ENCODE measurements at regions not wholly inside any gene's neighbourhood (a gene's known extent, or its start where the extent isn't known, plus 50 kb on each side); places are given as distances from the start of the nearest gene placed in this dataset.

DNA sequence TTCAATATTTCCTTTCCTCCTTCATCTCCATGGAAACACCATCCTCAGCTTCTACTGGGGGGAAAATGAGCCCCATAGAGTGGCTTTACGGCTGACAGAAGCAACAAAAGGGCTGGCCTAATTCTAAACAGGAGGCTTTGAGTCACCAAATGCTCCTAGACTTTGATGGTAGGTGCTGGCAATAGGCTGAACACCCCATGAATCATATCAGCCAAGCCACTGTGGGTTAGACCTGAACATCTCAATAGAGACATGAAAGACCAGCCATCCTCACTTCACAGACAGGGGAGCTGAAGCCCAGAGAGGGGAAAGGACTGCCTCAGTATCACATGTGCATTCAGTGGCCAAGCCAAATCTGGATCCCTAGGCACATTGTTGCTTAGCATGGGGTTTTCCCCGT is 107.6 kb downstream of the AMER1 start:
- WGBS: 38% methylated on average over 2 of the region's 2 CpGs

GRCh38 chrX:64093761-64094160 is 111.7 kb downstream of the AMER1 start:
- H3K9me3 ChIP-seq (ENCODE audit: control insufficient read depth, low read length): no peaks in the 10 kb centered on the region
- H3K9ac ChIP-seq (ENCODE audit: low read length): no peak overlapping the region
- H4K8ac ChIP-seq (ENCODE audit: low read length): no peak overlapping the region
- peak; percentile 0 for DNase-seq
- no peak overlapping the region for H4K91ac ChIP-seq (ENCODE audit: low read length)
- H2BK120ac ChIP-seq (ENCODE audit: low read depth, low read length): no peak overlapping the region
- no peak overlapping the region for H3K23ac ChIP-seq (ENCODE audit: low read length in 2 of 2)
- H2BK12ac ChIP-seq (ENCODE audit: low read length in 2 of 2): no peak overlapping the region
- no peak overlapping the region for H3K27ac ChIP-seq (ENCODE audit: low read length, poor library complexity, severe bottlenecking)
- no peak overlapping the region for H2BK15ac ChIP-seq (ENCODE audit: low read depth, poor library complexity, severe bottlenecking)
- H3K4me1 ChIP-seq (ENCODE audit: control insufficient read depth, insufficient read depth, low read depth, low read length): no peaks in the 10 kb centered on the region
- no peaks in the 10 kb centered on the region for H3K79me1 ChIP-seq (replicated peaks; ENCODE audit: low read length, poor library complexity, severe bottlenecking)
- no peak overlapping the region for H3K14ac ChIP-seq (ENCODE audit: low read length in 2 of 2)
- no peak overlapping the region for H3K18ac ChIP-seq (ENCODE audit: low read depth in 1 of 2, low read length in 2 of 2)
- no peak overlapping the region for H3K4ac ChIP-seq (ENCODE audit: low read depth in 1 of 2, low read length in 2 of 2)
- H3K4me2 ChIP-seq (ENCODE audit: low read length, poor library complexity, severe bottlenecking): no peak overlapping the region
- no peak overlapping the region for H2BK5ac ChIP-seq (ENCODE audit: low read depth, low read length, poor library complexity, severe bottlenecking)
- no CpG with 5 or more reads among the region's 2 CpGs for WGBS
- no peak overlapping the region for H3K4me3 ChIP-seq (ENCODE audit: insufficient read depth in 1 of 2, low read depth in 1 of 2, low read length in 2 of 2)
- H2AK5ac ChIP-seq (ENCODE audit: low read length, severe bottlenecking): no peak overlapping the region
- H2AFZ ChIP-seq (ENCODE audit: low read depth, low read length): no peak overlapping the region
- H3K27me3 ChIP-seq (ENCODE audit: control insufficient read depth in 1 of 2, insufficient read depth in 1 of 2, low read length in 2 of 2): peaks cover 0 to 7% of the 10 kb centered on the region in 2 experiments
- no peaks in the 10 kb centered on the region for H3K36me3 ChIP-seq (ENCODE audit: control insufficient read depth in 1 of 2, insufficient read depth in 2 of 2, low read depth in 1 of 2, low read length in 2 of 2)

More for the DNA sequence above, 107.6 kb downstream of the AMER1 start:
- no peaks in the 10 kb centered on the region for H3K4me1 ChIP-seq (ENCODE audit: control insufficient read depth, insufficient read depth, low read depth, low read length)
- H3K79me1 ChIP-seq (replicated peaks; ENCODE audit: low read length, poor library complexity, severe bottlenecking): no peaks in the 10 kb centered on the region
- H2BK5ac ChIP-seq (ENCODE audit: low read depth, low read length, poor library complexity, severe bottlenecking): no peak overlapping the region
- no peak overlapping the region for H3K9ac ChIP-seq (ENCODE audit: low read length)
- no peak overlapping the region for H3K18ac ChIP-seq (ENCODE audit: low read depth in 1 of 2, low read length in 2 of 2)
- H2AFZ ChIP-seq (ENCODE audit: low read depth, low read length): no peak overlapping the region
- no peak overlapping the region for H3K23ac ChIP-seq (ENCODE audit: low read length in 2 of 2)
- peaks cover 0 to 4% of the 10 kb centered on the region in 2 experiments for H3K27me3 ChIP-seq (ENCODE audit: control insufficient read depth in 1 of 2, insufficient read depth in 1 of 2, low read length in 2 of 2)
- no peak overlapping the region for H3K4ac ChIP-seq (ENCODE audit: low read depth in 1 of 2, low read length in 2 of 2)
- H2AK5ac ChIP-seq (ENCODE audit: low read length, severe bottlenecking): no peak overlapping the region
- no peak overlapping the region for H2BK12ac ChIP-seq (ENCODE audit: low read length in 2 of 2)
- H3K4me2 ChIP-seq (ENCODE audit: low read length, poor library complexity, severe bottlenecking): no peak overlapping the region
- no peak overlapping the region for H2BK120ac ChIP-seq (ENCODE audit: low read depth, low read length)
- H4K91ac ChIP-seq (ENCODE audit: low read length): no peak overlapping the region
- H2BK15ac ChIP-seq (ENCODE audit: low read depth, poor library complexity, severe bottlenecking): no peak overlapping the region
- H3K36me3 ChIP-seq (ENCODE audit: control insufficient read depth in 1 of 2, insufficient read depth in 2 of 2, low read depth in 1 of 2, low read length in 2 of 2): no peaks in the 10 kb centered on the region
- no peak overlapping the region for H3K14ac ChIP-seq (ENCODE audit: low read length in 2 of 2)
- no peak overlapping the region for H3K4me3 ChIP-seq (ENCODE audit: insufficient read depth in 1 of 2, low read depth in 1 of 2, low read length in 2 of 2)
- H3K27ac ChIP-seq (ENCODE audit: low read length, poor library complexity, severe bottlenecking): no peak overlapping the region
- H3K9me3 ChIP-seq (ENCODE audit: control insufficient read depth, low read length): no peaks in the 10 kb centered on the region
- H4K8ac ChIP-seq (ENCODE audit: low read length): no peak overlapping the region
- DNase-seq: no peak

Measured in mesenchymal stem cell (in vitro differentiated cells and primary cell).